GM18498 (cell line): ENCODE measurements at regions not wholly inside any gene's neighbourhood (a gene's known extent, or its start where the extent isn't known, plus 50 kb on each side); places are given as distances from the start of the nearest gene placed in this dataset.

Experiments used
- ATAC-seq: cut with Tn5 transposase; IDR thresholded peaks from one replicate; pipeline ENCODE4 v1.9.1; 2021; ENCODE audit warnings: mild to moderate bottlenecking, moderate library complexity; ENCODE audit not compliant: unreplicated experiment

DNA sequence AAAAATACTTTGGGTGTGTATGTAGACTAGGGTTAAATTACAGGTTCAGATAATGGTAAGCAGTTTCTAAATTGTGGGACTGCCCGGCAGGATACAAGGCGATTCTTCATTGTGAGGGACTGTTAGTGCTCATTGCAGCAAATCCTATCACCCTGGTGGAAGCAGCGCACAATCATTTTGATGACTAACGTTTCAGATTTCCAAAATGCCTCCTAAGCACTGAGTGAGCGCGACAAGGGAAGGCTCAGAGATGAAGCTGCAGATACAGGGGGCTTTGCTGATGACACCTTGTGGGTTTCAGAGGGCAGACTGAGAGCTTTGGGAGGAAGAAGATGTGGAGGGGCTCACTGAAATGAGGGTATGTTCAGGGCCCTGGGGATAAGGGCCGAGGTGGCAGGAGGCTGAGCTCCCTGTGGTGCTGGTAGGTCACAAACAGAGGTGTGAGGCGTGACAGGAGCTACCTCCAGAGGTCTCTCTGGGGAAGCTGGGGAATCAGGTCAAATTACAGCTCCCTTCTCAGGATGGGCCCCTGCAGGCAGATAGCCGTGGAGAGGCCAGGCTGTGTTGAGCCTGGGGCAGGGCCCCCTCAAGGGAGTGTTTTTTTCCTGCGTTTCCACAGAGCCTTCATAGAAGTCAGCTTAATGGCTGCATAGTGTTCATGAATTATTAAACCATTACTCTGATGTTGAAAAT is 84.5 kb upstream of the FYN start:
- no peak for ATAC-seq

DNA sequence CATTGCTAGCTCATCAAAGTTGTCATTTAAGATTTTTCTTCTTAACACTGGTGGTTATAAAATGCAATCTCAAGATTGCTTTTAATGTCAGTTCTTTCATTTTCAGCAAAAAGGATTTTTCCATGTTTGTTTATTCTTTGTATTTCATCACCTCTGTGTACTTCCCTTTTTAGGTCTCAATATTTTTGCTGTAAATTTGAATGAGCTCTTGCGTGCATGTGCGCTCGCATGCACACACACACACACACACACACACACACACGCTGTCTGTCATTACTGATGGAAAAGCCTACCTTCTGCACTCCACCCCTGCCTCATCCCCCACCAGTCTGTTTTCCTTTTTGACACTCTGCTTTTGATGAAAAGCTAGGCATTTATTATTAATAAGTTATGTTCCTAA is 85.3 kb upstream of the FYN start:
- no peak for ATAC-seq

DNA sequence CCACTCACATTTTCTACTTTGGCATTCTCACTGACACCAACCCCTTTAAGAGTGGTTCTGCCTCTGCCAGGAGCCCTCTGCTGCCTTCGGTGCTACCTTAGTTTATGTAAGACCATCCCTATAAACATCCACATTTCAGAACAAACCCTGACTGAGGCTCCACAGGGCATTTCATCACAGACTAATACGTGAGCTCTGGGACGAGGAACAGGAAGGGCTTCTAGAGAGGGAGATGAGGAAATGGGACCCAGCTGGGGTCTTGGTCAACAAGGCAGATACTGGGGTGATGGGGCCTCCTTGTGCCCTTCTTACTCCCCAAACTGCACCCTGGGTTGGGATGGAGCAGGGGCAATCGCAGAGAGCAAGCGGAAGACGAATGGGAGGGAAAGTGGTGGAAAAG is 86.5 kb upstream of the FYN start:
- no peak for ATAC-seq

- no peak for ATAC-seq
These were observed 86.8 kb upstream of the CCN6 start for GRCh38 chr6:111967131-111967530.

DNA sequence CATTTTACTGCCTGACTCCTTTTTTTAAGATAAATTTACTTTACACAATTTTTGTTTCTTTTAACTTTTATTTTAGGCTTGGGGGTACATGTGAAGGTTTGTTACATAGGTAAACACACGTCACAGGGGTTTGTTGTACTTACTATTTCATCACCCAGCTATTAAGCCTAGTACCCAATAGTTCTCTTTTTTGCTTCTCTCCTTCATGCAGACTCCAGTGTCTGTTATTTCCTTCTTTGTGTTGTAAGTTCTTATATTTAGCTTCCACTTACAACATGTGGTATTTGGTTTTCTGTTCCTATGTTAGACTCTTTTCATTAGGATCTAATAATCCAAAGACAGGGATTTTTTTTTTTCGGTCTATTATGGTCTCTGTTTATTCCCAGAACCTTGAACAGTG is 83.5 kb upstream of the CCN6 start:
- ATAC-seq = no peak

- ATAC-seq = no peak
These were observed 82.6 kb upstream of the CCN6 start for GRCh38 chr6:111971181-111971841.

DNA sequence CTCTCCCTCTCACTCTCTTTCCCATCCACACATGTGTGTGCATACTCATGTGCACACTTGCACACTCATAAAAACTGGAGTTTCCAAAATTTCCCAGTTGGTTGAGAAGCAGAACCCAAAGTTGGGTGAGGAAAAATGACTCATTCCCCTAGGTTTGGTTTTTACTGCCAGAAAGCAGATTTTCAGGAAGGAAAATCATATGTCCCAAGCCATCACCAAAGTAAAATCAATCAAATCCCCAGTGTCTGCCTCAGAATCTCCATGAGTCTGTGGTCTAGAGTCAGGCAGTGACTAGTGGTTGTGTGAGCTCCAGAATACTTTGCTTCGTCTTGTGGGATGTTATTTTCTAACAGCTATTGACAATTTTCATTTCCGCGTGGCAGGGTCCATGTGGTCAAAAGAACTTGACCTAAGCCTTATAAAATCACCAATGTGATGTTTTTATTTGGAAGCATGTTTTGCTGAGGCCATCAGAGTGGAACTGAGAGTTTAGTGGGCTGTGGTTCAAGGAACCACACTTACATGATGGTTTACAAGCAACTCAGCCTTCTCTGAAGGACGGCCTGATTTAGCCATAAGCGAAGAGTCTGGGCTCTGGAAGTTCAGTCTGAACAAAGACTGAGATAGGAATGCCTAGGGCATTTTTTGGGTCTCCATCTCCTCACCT is 81.9 kb upstream of the CCN6 start:
- no peak for ATAC-seq

- no peak for ATAC-seq
These were observed 81.2 kb upstream of the CCN6 start for GRCh38 chr6:111972745-111973117.

DNA sequence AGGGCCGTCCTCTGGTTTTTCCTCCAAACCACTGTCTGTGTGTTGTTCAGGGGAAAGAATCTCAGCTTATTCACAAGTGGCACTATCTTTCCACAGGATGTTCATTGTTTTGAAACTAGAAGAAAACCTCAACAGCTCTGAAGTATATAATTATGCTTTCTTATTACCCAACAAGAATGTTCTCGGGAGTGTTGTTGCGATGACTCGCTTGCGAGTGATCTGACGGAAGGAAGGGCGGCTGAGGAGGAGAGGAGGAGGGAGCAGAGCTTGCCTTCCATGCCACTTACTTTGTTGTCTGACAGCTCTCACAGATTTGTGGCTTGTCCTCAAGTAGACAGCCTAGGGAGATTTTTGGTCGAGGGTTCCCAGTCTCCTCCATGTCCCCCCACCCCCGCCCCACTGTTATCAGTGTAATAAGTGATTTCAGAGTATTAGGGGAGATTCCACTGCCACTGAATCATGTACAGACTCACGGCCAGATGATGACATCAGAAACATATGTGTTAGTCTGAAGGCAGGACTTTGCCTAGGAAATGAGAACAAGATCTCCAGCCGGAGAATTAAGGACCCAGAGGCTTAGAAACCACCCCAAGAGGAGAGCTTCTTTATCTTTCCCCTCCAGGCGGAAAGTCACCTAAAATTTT is 80.7 kb upstream of the CCN6 start:
- ATAC-seq = no peak

DNA sequence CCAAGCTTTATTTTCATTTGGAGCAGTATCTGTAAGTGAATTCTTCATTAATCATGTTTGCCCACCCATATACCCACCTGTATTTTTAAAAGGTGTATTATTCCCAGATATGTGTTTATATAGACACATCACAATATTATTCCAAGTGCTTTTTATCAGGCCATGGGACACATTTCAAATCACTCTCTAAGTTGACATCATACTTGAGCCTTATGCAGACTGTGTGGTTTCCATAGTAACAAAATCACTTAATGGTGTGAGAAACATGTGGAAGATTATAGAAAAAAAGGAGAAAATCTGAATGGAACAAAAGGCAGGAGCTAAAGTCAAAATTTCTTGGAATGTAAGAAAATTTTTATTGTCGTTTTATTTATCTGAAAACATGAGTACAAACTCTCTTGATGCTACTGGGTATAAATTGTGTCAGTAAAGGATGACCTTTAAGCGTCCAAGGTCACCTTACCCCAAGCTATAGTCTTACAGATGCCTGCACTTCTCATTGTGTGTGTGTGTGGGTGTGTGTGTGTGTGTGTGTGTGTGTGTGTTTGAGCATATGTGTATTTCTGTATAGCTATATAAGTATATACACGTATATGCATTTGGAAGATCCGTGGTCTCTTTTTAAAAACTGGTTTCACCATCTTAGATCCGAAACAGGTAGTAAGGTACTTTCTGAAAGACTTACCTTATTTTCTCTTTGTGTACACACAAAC is 79.8 kb upstream of the CCN6 start:
- ATAC-seq = no peak

DNA sequence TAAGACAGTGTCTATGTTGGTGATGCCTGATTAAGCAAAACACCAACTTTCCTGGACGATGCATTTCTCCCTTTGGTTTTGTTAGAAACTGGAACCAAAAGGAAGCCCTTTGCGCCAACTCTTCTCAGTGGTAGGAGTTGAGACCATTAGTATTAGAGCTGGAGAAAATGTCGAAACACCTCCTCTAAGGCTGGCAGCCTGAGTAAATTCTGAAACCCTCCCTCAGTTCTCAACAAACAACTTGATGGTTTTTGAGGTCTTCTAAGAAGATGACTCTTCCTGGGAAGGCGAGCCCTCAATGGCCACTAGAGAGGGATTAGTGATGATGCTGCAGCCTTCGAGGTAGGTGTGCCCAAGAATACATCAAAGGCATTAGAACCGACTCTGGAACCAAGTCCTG is 78.4 kb upstream of the CCN6 start:
- no peak for ATAC-seq

- ATAC-seq = no peak
These were observed 77.8 kb upstream of the CCN6 start for GRCh38 chr6:111976139-111976538.

- no peak for ATAC-seq
These were observed 75.3 kb upstream of the CCN6 start for GRCh38 chr6:111978532-111979149.

- ATAC-seq = no peak
These were observed 74.3 kb upstream of the CCN6 start for GRCh38 chr6:111979633-111980032.

DNA sequence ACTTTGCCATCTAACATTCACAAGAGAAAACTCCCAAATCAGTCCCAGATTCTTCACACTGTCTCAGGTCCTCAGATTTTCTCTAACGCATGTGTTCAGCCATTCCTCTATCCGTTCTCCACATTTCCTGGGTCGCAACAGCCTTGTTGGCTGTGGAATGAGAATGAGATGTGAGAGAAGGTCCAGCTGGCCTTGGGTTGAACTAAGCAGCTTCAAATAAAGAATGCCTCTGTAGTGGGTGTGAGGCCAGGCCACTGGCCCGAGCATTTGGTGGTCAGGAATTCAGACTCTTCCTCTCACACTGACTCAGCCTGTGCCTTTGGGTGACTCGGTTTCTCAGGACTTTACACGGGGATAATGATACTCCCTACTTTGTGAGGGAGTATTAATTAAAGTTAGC is 73.8 kb upstream of the CCN6 start:
- ATAC-seq = no peak

DNA sequence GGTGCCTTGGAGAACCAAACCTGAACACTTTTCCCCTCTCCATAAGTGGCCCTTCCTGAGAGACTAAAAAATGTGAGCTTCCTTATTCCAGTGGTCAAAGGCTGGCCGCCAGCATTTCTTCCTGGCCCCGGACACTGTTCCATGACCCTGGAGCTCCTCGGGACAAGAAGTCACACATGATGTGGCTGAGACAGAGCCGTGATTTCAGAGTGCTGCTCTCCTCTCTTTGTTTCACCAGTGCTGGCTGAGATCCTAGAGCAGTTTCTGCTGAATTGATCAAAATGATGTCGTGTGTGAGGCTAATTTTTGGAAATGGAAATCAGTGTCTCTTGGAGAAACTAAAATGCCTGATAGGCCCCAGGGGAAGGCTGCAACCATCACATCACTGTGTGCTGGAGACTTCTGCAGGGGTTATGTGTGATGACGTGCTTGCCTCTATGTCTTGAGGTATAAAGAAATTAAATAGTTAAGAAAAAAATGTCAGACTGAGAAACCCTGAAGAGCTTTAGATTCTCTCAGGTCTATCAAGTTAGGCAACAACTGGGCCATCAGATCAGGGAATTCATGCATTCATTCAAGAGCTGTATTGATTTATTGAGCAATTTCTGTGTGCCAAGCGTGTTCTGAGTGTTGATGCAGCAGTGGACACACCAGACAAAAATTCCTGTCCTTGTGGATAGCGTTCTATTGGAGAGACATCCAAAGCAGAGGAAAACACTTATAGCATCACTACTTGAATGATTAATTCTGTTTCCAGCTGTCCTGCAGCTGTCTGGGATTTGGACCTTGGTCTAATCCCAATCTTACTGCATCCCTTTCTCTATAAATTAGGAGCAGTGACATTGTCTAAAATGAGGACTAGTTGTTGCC is 72.7 kb upstream of the CCN6 start:
- no peak for ATAC-seq

DNA sequence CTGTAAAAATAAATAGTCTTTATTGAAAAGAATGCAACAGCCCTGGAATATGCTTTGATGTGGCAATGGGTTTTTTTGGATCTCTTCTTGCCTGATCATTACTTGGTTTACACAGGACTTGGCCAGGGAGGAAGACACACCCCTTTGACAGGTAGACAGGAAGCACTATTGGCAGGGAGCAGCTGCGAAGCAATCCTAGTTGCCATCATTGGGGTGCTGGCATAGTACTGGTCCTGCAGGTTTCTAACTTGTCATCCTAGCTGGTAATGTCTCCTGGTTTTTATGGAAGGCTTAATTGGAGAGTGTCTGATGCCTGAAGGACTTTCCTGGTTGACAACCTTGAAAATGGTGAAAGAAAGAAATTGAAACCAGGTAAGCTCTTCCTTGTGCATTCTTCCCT is 71.2 kb upstream of the CCN6 start:
- no peak for ATAC-seq

DNA sequence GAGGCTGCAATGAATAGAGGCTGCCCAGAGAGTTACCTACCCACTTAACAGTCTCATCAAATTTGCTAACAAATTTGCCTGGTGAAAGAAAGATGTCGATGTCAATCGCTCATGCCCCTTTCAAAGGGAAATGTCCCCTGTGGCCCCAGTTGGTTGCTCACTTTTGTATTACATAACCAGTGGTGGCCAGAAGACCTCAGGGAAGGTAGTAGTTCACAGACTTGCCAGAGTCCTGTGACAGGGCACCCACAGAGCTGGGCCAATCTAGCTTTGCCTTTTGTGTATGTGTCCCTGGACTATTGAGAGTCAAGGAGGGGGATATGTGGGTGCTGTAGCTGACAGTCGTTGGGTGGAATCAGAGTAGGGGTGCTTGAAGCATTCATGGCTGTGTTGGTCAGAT is 70.7 kb upstream of the CCN6 start:
- ATAC-seq = no peak

DNA sequence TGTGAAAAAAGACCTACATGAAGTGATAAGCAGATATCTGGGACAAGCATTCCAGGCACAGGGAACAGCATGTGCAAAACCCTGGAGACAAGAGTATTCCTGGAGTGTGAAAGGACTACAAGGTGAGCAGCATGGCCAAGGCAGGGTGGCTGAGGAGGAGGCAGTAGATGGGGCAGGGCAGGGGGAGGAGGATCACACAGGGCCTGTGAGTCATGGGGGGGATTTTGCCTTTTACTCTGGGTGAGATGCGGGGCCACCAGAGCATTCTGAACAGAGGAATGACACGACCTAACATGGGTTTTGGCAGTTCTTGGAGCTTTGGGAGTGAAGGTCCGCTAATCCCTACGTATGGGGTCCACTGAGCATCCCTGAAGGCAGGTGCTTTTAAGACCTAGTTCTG is 69.8 kb upstream of the CCN6 start:
- ATAC-seq = no peak
